GM23338 (cell line): ENCODE measurements at regions not wholly inside any gene's neighbourhood (a gene's known extent, or its start where the extent isn't known, plus 50 kb on each side); places are given as distances from the start of the nearest gene placed in this dataset.

Source experiments
- ATAC-seq: fragments of 200-7000 bp; cut with Tn5 transposase; 3 replicates; pipeline ENCODE4 v1.9.1; 2020
- DNase-seq: peaks from one replicate; pipeline ENCODE4 v3.0.0-alpha.2; 2015; ENCODE audit warnings: low spot score
- H2AFZ ChIP-seq: fragments of 200-600 bp; sonication (generic); 2 replicates; pipeline ENCODE4 v1.8.0; 2016; ENCODE audit warnings: antibody characterized with exemption, mild to moderate bottlenecking, moderate library complexity
- H3F3A ChIP-seq: fragments of 200-600 bp; sonication (generic); replicated peaks from 2 replicates; pipeline ENCODE4 v1.8.0; 2017; ENCODE audit warnings: antibody characterized with exemption, mixed run types, low read depth
- H3K27ac ChIP-seq: fragments of 200-600 bp; sonication (generic); 2 replicates; pipeline ENCODE4 v1.6.1; 2016; ENCODE audit warnings: low read depth
- H3K27me3 ChIP-seq: fragments of 200-600 bp; sonication (generic); 2 replicates; pipeline ENCODE4 v1.8.0; 2016; ENCODE audit warnings: mild to moderate bottlenecking, mixed run types, moderate library complexity; ENCODE audit not compliant: insufficient read depth
- H3K36me3 ChIP-seq: fragments of 200-600 bp; sonication (generic); 2 replicates; pipeline ENCODE4 v1.8.0; 2016; ENCODE audit warnings: mild to moderate bottlenecking; ENCODE audit not compliant: insufficient read depth
- H3K4me1 ChIP-seq: fragments of 200-600 bp; sonication (generic); 2 replicates; pipeline ENCODE4 v1.8.0; 2016; ENCODE audit warnings: mild to moderate bottlenecking, moderate library complexity; ENCODE audit not compliant: insufficient read depth
- H3K4me2 ChIP-seq: fragments of 200-600 bp; sonication (generic); 2 replicates; pipeline ENCODE4 v1.7.1; 2017; ENCODE audit warnings: mixed run types
- H3K4me3 ChIP-seq: fragments of 200-600 bp; sonication (generic); 2 replicates; pipeline ENCODE4 v1.6.1; 2016; ENCODE audit warnings: mixed run types
- H3K79me2 ChIP-seq: fragments of 200-600 bp; sonication (generic); replicated peaks from 2 replicates; pipeline ENCODE4 v1.8.0; 2017; ENCODE audit warnings: mild to moderate bottlenecking; ENCODE audit not compliant: insufficient read depth
- H3K9me2 ChIP-seq: fragments of 200-600 bp; sonication (generic); 2 replicates; pipeline ENCODE4 v1.8.0; 2017; ENCODE audit not compliant: insufficient read depth
- H4K20me1 ChIP-seq: fragments of 200-600 bp; sonication (generic); replicated peaks from 2 replicates; pipeline ENCODE4 v1.8.0; 2017; ENCODE audit warnings: mild to moderate bottlenecking; ENCODE audit not compliant: insufficient read depth
- H3K27ac Mint-ChIP-seq: 2 replicates; pipeline ENCODE4 v1.8.0; 2020; ENCODE audit warnings: inconsistent platforms, mild to moderate bottlenecking, moderate library complexity, mixed read lengths
- H3K27me3 Mint-ChIP-seq: 3 replicates; pipeline ENCODE4 v1.8.0; 2022; ENCODE audit warnings: low read depth, mild to moderate bottlenecking, moderate library complexity, mixed read lengths, inconsistent platforms; ENCODE audit not compliant: insufficient read depth, poor library complexity
- H3K36me3 Mint-ChIP-seq: 3 replicates; pipeline ENCODE4 v1.8.0; 2021; ENCODE audit warnings: low read depth, mild to moderate bottlenecking, inconsistent platforms, moderate library complexity, mixed read lengths
- H3K4me1 Mint-ChIP-seq: 3 replicates; pipeline ENCODE4 v1.8.0; 2020; ENCODE audit warnings: mild to moderate bottlenecking, inconsistent platforms, mixed read lengths
- H3K4me3 Mint-ChIP-seq: 3 replicates; pipeline ENCODE4 v1.8.0; 2021; ENCODE audit warnings: moderate library complexity, mild to moderate bottlenecking, inconsistent platforms, mixed read lengths
- H3K9me3 Mint-ChIP-seq: 3 replicates; pipeline ENCODE4 v1.8.0; 2020; ENCODE audit warnings: moderate library complexity, mild to moderate bottlenecking, inconsistent platforms, mixed read lengths
- CREB1 ChIP-seq: fragments of 250-450 bp; sonication (Bioruptor Pico); IDR thresholded peaks from 2 replicates; pipeline ENCODE4 v1.5.0; 2020; ENCODE audit warnings: low read depth, mild to moderate bottlenecking, moderate library complexity
- CTCF ChIP-seq, 2 experiments: fragments of 200-600 bp in 1 of 2; sonication (generic) in 1 of 2; conservative IDR thresholded peaks; 2 replicates each; pipeline versions ENCODE4 v1.5.1 to v1.6.1; 2016 to 2017; ENCODE audit warnings: antibody characterized with exemption in 2 of 2, low read depth in 2 of 2, mild to moderate bottlenecking in 2 of 2, moderate library complexity in 1 of 2
- EZH2 ChIP-seq: fragments of 200-600 bp; sonication (generic); IDR thresholded peaks from one replicate; pipeline ENCODE4 v1.8.0; 2017; ENCODE audit warnings: antibody characterized with exemption, mild to moderate bottlenecking, low read depth; ENCODE audit not compliant: unreplicated experiment
- EZH2phosphoT487 ChIP-seq: fragments of 200-600 bp; sonication (generic); IDR thresholded peaks from one replicate; pipeline ENCODE4 v1.8.1; 2018; ENCODE audit warnings: antibody characterized with exemption; ENCODE audit not compliant: unreplicated experiment
- JUNB ChIP-seq: IDR thresholded peaks from one replicate; pipeline ENCODE4 v1.6.1; 2016; ENCODE audit warnings: antibody characterized with exemption; ENCODE audit not compliant: unreplicated experiment
- NANOG ChIP-seq: IDR thresholded peaks from 2 replicates; pipeline ENCODE4 v1.6.1; 2016; ENCODE audit warnings: antibody characterized with exemption, borderline replicate concordance
- POLR2AphosphoS5 ChIP-seq: IDR thresholded peaks from 2 replicates; pipeline ENCODE4 v1.6.1; 2016; ENCODE audit warnings: antibody characterized with exemption, low read depth
- REST ChIP-seq: IDR thresholded peaks from one replicate; pipeline ENCODE4 v1.6.1; 2018; ENCODE audit warnings: antibody characterized with exemption; ENCODE audit not compliant: unreplicated experiment
- STAT1 ChIP-seq: IDR thresholded peaks from one replicate; pipeline ENCODE4 v1.6.1; 2016; ENCODE audit warnings: antibody characterized with exemption; ENCODE audit not compliant: unreplicated experiment
- ZNF114 ChIP-seq: fragments of 250-450 bp; sonication (Bioruptor Pico); IDR thresholded peaks from 2 replicates; pipeline ENCODE4 v1.5.0; 2020; ENCODE audit warnings: mild to moderate bottlenecking, moderate library complexity
- ZNF331 ChIP-seq: fragments of 250-450 bp; sonication (Bioruptor Pico); IDR thresholded peaks from 2 replicates; pipeline ENCODE4 v1.5.0; 2020; ENCODE audit warnings: low read depth, mild to moderate bottlenecking, moderate library complexity
- TF ChIP-seq, protein P1 (sequence below): IDR thresholded peaks from 2 replicates; pipeline ENCODE4 v1.6.1; 2016; ENCODE audit warnings: antibody characterized with exemption
- TF ChIP-seq, protein P2 (sequence below): fragments of 250-450 bp; sonication (Bioruptor Pico); IDR thresholded peaks from 2 replicates; pipeline ENCODE4 v1.5.0; 2020; ENCODE audit warnings: mild to moderate bottlenecking, moderate library complexity

DNA sequence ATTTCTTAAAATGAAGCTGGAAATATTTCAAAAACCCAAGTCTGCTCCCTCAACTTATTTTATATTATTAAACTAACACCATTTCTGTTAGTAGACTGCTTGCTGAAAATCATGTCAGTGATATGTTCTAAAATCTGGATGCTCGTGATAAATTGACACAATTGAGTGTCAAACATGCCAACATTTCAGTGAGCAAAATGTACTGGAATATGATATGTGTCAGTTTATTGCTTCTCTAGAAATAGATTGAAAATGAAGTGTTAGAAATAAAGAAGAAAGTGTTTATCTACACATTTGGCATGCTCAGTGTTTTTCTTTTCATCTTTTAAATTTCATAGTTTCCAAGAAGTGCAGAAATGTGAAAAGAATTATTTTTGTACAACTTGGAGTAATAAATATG lies 624.6 kb downstream of the SI start:
- H3K4me2 ChIP-seq, result no peak overlapping the region
- H3K9me3 Mint-ChIP-seq, result peaks cover 6% of the 10 kb centered on the region; the same call in 1 of the 3 replicates
- peaks cover 6% of the 10 kb centered on the region; the same call in 2 of the 3 replicates for H3K4me1 Mint-ChIP-seq
- no peaks in the 10 kb centered on the region for H3K27me3 Mint-ChIP-seq
- H3K4me1 ChIP-seq, result peaks cover 6% of the 10 kb centered on the region; the same call in 1 of the 2 replicates
- TF ChIP-seq ZNF331 (CRISPR knock-in tag) (no peak), ZNF114 (no peak), REST (no peak), CTCF (conservative IDR thresholded peaks at IDR 0.05; ENCODE audit: low read depth in 2 of 2) (no peak), EZH2phosphoT487 (no peak), POLR2AphosphoS5 (no peak), STAT1 (no peak), EZH2 (no peak), CREB1 (CRISPR knock-in tag) (no peak), JUNB (no peak), NANOG (no peak)
- TF ChIP-seq, protein P1, sequence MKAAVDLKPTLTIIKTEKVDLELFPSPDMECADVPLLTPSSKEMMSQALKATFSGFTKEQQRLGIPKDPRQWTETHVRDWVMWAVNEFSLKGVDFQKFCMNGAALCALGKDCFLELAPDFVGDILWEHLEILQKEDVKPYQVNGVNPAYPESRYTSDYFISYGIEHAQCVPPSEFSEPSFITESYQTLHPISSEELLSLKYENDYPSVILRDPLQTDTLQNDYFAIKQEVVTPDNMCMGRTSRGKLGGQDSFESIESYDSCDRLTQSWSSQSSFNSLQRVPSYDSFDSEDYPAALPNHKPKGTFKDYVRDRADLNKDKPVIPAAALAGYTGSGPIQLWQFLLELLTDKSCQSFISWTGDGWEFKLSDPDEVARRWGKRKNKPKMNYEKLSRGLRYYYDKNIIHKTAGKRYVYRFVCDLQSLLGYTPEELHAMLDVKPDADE, result no peak
- TF ChIP-seq, protein P2, sequence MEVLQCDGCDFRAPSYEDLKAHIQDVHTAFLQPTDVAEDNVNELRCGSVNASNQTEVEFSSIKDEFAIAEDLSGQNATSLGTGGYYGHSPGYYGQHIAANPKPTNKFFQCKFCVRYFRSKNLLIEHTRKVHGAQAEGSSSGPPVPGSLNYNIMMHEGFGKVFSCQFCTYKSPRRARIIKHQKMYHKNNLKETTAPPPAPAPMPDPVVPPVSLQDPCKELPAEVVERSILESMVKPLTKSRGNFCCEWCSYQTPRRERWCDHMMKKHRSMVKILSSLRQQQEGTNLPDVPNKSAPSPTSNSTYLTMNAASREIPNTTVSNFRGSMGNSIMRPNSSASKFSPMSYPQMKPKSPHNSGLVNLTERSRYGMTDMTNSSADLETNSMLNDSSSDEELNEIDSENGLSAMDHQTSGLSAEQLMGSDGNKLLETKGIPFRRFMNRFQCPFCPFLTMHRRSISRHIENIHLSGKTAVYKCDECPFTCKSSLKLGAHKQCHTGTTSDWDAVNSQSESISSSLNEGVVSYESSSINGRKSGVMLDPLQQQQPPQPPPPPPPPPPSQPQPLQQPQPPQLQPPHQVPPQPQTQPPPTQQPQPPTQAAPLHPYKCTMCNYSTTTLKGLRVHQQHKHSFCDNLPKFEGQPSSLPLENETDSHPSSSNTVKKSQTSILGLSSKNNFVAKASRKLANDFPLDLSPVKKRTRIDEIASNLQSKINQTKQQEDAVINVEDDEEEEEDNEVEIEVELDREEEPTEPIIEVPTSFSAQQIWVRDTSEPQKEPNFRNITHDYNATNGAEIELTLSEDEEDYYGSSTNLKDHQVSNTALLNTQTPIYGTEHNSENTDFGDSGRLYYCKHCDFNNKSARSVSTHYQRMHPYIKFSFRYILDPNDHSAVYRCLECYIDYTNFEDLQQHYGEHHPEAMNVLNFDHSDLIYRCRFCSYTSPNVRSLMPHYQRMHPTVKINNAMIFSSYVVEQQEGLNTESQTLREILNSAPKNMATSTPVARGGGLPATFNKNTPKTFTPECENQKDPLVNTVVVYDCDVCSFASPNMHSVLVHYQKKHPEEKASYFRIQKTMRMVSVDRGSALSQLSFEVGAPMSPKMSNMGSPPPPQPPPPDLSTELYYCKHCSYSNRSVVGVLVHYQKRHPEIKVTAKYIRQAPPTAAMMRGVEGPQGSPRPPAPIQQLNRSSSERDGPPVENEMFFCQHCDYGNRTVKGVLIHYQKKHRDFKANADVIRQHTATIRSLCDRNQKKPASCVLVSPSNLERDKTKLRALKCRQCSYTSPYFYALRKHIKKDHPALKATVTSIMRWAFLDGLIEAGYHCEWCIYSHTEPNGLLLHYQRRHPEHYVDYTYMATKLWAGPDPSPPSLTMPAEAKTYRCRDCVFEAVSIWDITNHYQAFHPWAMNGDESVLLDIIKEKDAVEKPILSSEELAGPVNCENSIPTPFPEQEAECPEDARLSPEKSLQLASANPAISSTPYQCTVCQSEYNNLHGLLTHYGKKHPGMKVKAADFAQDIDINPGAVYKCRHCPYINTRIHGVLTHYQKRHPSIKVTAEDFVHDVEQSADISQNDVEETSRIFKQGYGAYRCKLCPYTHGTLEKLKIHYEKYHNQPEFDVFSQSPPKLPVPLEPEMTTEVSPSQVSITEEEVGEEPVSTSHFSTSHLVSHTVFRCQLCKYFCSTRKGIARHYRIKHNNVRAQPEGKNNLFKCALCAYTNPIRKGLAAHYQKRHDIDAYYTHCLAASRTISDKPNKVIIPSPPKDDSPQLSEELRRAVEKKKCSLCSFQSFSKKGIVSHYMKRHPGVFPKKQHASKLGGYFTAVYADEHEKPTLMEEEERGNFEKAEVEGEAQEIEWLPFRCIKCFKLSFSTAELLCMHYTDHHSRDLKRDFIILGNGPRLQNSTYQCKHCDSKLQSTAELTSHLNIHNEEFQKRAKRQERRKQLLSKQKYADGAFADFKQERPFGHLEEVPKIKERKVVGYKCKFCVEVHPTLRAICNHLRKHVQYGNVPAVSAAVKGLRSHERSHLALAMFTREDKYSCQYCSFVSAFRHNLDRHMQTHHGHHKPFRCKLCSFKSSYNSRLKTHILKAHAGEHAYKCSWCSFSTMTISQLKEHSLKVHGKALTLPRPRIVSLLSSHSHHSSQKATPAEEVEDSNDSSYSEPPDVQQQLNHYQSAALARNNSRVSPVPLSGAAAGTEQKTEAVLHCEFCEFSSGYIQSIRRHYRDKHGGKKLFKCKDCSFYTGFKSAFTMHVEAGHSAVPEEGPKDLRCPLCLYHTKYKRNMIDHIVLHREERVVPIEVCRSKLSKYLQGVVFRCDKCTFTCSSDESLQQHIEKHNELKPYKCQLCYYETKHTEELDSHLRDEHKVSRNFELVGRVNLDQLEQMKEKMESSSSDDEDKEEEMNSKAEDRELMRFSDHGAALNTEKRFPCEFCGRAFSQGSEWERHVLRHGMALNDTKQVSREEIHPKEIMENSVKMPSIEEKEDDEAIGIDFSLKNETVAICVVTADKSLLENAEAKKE (CRISPR knock-in tag), result no peak
- H3K27me3 ChIP-seq, result no peaks in the 10 kb centered on the region
- no peak overlapping the region for H3K27ac Mint-ChIP-seq
- no peaks in the 10 kb centered on the region; the same call in 1 of the 2 replicates for H3K36me3 ChIP-seq
- no peak overlapping the region for H2AFZ ChIP-seq
- no peaks in the 10 kb centered on the region for H4K20me1 ChIP-seq
- DNase-seq (no peak), ATAC-seq (no peak)
- no peak overlapping the region for H3K27ac ChIP-seq
- no peak overlapping the region for H3K4me3 ChIP-seq
- H3F3A ChIP-seq, result no peaks in the 10 kb centered on the region
- H3K36me3 Mint-ChIP-seq, result peaks cover 3% of the 10 kb centered on the region; the same call in 1 of the 3 replicates
- H3K79me2 ChIP-seq, result no peaks in the 10 kb centered on the region
- no peak overlapping the region for H3K4me3 Mint-ChIP-seq
- peaks cover 4% of the 10 kb centered on the region; the same call in 1 of the 2 replicates for H3K9me2 ChIP-seq
